ENCODE measurements at regions not wholly inside any gene's neighbourhood (a gene's known extent, or its start where the extent isn't known, plus 50 kb on each side); places are given as distances from the start of the nearest gene placed in this dataset.

DNA sequence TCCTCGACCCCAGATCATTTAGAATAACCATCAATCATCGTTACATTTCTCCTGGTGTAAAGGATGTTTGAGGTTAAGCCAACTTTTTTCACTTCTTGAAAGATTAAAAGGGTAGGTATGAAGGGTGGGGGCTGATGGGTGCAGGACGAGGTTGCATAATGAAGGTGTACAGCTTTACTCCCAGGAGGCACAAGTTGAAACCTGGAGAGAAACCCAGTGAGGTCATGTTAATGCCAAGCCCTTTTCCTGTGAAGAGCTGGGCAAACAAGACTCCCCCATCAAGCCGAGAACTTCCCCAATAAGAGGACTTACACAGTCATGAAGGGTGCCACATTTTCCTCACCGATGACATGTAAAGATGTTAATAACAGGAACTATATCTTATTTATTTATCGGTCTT lies 84.3 kb downstream of the FZD10 start:
- Histone ChIP-seq H3K27me3 (no peaks in the 10 kb centered on the region), H3K27ac (no peak overlapping the region), H3K4me3 (no peak overlapping the region), H3K36me3 (no peaks in the 10 kb centered on the region), H3K4me1 (no peaks in the 10 kb centered on the region), H3K9me3 (no peaks in the 10 kb centered on the region)
- no peak for DNase-seq (ENCODE audit: extremely low spot score in 2 of 2)
- intact Hi-C loops (cut with DNase I) = no loop called here
- TF ChIP-seq POLR2AphosphoS5 (IDR thresholded peaks at IDR 0.05; ENCODE audit: insufficient read depth in 1 of 2, low read depth in 1 of 2) (no peak), POLR2A (IDR thresholded peaks at IDR 0.05) (no peak)

DNA sequence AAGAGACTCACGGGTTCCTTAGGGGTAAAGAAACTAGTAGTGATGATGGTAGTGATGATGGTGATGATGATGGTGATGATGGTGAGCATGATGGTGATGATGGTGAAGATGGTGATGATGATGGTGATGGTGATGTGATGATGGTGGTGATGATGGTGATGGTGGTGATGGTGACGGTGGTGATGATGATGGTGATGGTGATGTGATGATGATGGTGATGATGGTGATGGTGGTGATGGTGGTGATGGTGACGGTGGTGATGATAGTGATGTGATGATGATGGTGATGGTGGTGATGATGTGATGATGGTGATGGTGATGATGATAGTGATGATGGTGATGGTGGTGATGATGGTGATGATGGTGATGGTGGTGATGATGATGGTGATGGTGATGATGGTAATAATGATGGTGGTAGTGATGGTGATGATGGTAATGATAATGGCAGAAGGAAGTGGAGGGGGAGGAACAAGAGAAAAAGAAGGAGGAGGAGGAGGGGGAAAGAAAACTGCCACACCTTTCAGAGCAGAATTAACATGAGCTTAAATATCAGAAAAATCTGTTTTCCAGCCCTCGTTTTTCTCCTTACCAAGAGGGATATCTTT lies 85.5 kb downstream of the FZD10 start:
- no peak overlapping the region for H3K4me3 ChIP-seq
- no peak for DNase-seq (ENCODE audit: extremely low spot score in 2 of 2)
- TF ChIP-seq CTCF (IDR thresholded peaks at IDR 0.05) (no peak), POLR2AphosphoS5 (IDR thresholded peaks at IDR 0.05; ENCODE audit: insufficient read depth in 1 of 2, low read depth in 1 of 2) (no peak), POLR2A (IDR thresholded peaks at IDR 0.05) (no peak)
- no peaks in the 10 kb centered on the region for H3K27me3 ChIP-seq
- no peaks in the 10 kb centered on the region for H3K36me3 ChIP-seq
- no peaks in the 10 kb centered on the region for H3K9me3 ChIP-seq
- H3K27ac ChIP-seq = no peak overlapping the region
- no peaks in the 10 kb centered on the region for H3K4me1 ChIP-seq
- intact Hi-C loops (cut with DNase I) = no loop called here

DNA sequence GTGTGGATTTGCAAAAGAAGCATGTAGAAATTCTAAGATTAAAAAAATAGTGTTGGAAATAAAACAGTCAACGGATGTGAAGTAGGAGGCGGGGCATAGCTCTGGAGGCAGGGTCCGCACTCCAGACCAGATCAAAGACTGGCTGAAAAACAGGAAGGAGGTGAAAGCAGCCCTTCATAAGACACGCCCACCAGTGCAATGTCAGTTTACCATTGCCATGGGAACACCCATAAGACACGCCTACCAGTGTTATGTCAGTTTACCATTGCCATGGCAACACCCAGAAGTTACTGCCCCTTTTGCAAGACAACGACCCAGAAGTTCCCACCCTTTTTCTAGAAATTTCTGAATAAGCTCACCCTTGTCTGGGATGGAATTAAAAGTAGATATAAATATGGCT lies 87.1 kb downstream of the FZD10 start:
- no peak overlapping the region for H3K4me3 ChIP-seq
- H3K9me3 ChIP-seq = no peaks in the 10 kb centered on the region
- DNase-seq (ENCODE audit: extremely low spot score in 2 of 2) = no peak
- intact Hi-C loops (cut with DNase I) = no loop called here
- H3K4me1 ChIP-seq = no peaks in the 10 kb centered on the region
- no peak overlapping the region for H3K27ac ChIP-seq
- TF ChIP-seq CTCF (IDR thresholded peaks at IDR 0.05) = no peak
- no peak for TF ChIP-seq POLR2A (IDR thresholded peaks at IDR 0.05)
- TF ChIP-seq POLR2AphosphoS5 (IDR thresholded peaks at IDR 0.05; ENCODE audit: insufficient read depth in 1 of 2, low read depth in 1 of 2) = no peak
- no peaks in the 10 kb centered on the region for H3K27me3 ChIP-seq
- no peaks in the 10 kb centered on the region for H3K36me3 ChIP-seq

- intact Hi-C loops (cut with DNase I) = no loop called here
- DNase-seq (ENCODE audit: extremely low spot score in 2 of 2) = no peak
Observed at GRCh38 chr12:130251236-130251780, 86.4 kb upstream of the PIWIL1 start.

GRCh38 chr12:130253866-130254265 lies 83.8 kb upstream of the PIWIL1 start:
- intact Hi-C loops (cut with DNase I) = no loop called here
- H3K4me1 ChIP-seq = no peaks in the 10 kb centered on the region
- no peak overlapping the region for H3K4me3 ChIP-seq
- TF ChIP-seq POLR2AphosphoS5 (IDR thresholded peaks at IDR 0.05; ENCODE audit: insufficient read depth in 1 of 2, low read depth in 1 of 2) (no peak), CTCF (IDR thresholded peaks at IDR 0.05) (no peak), POLR2A (IDR thresholded peaks at IDR 0.05) (no peak)
- H3K27me3 ChIP-seq = no peaks in the 10 kb centered on the region
- H3K27ac ChIP-seq = no peak overlapping the region
- H3K9me3 ChIP-seq = no peaks in the 10 kb centered on the region
- DNase-seq (ENCODE audit: extremely low spot score in 2 of 2) = no peak
- no peaks in the 10 kb centered on the region for H3K36me3 ChIP-seq

More at GRCh38 chr12:130251236-130251780, 86.4 kb upstream of the PIWIL1 start:
- H3K9me3 ChIP-seq = no peaks in the 10 kb centered on the region
- no peak overlapping the region for H3K27ac ChIP-seq
- no peaks in the 10 kb centered on the region for H3K27me3 ChIP-seq
- H3K4me3 ChIP-seq = no peak overlapping the region
- TF ChIP-seq POLR2A (IDR thresholded peaks at IDR 0.05) = no peak
- TF ChIP-seq POLR2AphosphoS5 (IDR thresholded peaks at IDR 0.05; ENCODE audit: insufficient read depth in 1 of 2, low read depth in 1 of 2) = no peak
- TF ChIP-seq CTCF (IDR thresholded peaks at IDR 0.05) = no peak
- H3K36me3 ChIP-seq = no peaks in the 10 kb centered on the region
- no peaks in the 10 kb centered on the region for H3K4me1 ChIP-seq
